GM21576 (cell line): ENCODE measurements at regions not wholly inside any gene's neighbourhood (a gene's known extent, or its start where the extent isn't known, plus 50 kb on each side); places are given as distances from the start of the nearest gene placed in this dataset.
"Not testable (repeated sequence)": the region's sequence is repeated elsewhere in the genome, so short reads cannot be mapped to it uniquely, and the experiment has no call there.

ENCODE experiments used
- ATAC-seq: cut with Tn5 transposase; IDR thresholded peaks from one replicate; pipeline ENCODE4 v1.9.1; 2021; ENCODE audit warnings: mild to moderate bottlenecking, moderate library complexity; ENCODE audit not compliant: unreplicated experiment

DNA sequence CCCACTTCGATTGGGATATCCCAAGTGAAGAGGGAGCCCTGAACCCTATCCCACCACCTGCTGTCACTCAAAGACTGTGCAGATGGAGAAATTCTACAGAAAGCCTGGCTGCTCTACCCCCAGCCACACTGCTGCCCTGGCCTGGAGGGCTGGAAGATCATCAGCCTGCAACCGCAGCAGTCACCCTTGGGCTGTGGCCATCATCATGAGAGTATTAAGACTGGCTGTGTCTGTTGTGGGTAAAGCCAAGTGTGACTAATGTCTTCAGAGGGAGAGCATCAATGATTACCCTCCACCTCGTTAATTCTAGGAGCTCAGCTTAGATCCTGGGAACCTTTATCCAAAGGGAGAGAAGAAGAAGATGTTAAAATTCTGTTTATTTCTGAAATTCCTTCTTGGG, 221.5 kb downstream of the TFCP2L1 start:
- no peak for ATAC-seq

DNA sequence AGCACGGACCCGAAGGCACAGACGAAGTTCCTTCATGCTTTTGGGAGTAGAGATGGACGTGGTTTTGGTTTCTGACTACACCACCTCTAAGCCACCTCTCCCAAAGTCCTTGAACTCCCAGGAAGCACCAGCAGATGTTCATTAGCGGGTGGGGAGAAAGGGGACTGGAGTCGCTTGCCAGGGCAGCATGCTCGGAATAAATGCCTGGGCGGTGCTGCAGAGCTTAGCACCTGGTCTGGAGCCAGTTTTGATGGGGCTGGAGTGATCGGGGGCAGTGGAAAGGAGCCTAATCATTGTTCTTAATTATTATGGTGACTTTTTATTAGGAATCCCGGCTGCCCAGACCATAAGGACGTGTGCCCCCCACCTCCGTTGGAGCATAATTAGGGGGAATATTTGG, 220.8 kb downstream of the TFCP2L1 start:
- ATAC-seq, result no peak

DNA sequence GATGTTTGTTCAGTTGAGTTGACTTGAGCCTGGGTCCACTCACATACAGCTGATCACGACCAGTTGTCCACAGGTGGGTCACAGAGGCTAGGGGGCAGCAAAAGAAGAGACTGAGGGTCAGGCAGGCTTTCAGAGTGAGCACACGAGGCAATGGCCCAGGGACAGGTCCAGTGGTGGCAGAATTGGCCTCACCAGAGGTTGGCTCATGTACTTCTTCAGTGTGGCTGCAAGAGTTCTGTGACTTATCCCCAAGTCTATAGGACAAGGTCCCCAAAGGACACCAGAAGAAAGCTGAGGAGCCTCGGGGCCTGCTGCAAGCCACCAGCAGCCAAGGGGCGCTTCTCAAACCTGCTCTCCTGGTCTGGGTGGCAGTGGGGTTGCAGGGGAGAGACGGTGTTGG, 219.8 kb downstream of the TFCP2L1 start:
- ATAC-seq, result no peak

DNA sequence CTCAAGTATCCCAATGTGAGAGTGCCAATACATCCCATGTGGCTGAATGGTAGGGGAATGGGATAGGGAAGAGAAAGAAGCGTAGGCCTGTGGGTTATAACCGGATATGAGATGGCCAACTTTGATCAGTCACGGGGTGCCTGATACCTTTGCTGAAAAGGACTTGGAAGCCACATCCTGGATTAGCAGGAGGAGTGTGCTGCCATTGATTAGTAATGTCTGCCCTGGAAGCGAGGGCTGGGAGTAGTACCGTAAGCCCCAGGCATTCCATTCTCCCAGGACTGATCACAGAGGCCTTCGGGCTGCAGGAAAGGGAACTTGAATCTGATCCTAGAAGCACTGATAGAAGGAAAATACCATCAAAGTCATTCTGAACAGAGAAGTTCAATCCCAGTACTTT, 218.5 kb downstream of the TFCP2L1 start:
- no peak for ATAC-seq

DNA sequence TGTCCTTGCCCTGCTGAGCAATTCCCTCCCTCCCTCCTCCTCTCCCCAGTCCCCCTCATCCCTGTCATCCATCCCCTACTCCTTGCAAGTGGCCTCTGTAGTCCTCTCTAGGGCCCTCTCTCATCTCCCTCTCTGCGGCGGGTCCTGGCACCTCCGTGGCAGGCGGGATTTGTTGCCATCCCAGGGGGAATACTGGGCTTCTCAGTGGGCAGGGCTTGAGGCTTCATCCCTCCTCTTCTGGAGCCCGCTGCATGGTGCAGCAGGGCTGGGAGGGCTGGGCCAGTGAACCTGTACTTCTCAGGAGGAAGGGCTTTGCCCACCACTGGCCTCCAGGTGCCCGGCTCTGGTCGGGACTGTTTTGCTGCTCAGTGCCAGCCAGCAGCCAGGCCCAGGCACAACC, 216.2 kb downstream of the TFCP2L1 start:
- ATAC-seq, result no peak

DNA sequence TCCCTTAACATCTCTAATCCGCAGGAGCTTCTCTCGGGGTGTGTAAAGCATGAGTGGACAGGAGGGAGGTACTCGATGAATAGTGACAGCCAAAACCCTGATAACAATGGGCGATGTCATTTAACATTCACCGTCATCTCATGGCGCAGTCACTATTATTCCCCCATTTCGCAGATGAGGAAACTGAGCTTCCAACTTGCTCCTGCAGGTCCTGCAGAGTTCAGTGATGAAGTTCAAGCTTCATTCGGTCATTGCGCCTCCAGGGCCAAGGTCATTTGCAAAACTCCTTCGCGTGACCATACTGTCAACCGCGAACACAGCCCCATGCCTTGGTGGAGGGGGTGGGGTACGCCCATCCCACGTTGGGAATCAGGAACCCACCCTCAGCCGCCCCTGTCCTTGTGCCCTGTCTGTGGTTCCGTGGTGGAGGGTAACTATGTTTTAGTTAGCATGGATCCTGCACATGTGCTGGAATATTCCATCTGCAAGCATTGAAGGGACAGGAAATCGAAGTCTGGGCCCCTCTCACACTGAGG, 215.5 kb downstream of the TFCP2L1 start:
- no peak for ATAC-seq

DNA sequence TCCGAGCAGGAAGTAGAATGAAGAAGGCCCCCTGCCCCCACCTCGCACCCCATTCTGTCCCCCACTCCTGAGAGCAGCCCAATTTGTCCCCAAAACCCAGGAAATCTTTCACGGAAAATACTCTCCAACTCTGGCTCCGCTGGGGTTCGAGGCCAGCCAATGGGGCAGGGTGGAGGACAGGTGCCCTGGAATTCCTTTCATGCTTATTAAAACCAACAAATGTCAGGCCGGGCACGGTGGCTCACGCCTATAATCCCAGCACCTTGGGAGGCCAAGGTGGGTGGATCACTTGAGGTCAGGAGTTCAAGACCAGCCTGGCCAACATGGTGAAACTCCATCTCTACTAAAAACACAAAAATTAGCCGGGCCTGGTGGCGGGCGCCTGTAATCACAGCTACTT, 214.9 kb downstream of the TFCP2L1 start:
- not testable (repeated sequence) for ATAC-seq

DNA sequence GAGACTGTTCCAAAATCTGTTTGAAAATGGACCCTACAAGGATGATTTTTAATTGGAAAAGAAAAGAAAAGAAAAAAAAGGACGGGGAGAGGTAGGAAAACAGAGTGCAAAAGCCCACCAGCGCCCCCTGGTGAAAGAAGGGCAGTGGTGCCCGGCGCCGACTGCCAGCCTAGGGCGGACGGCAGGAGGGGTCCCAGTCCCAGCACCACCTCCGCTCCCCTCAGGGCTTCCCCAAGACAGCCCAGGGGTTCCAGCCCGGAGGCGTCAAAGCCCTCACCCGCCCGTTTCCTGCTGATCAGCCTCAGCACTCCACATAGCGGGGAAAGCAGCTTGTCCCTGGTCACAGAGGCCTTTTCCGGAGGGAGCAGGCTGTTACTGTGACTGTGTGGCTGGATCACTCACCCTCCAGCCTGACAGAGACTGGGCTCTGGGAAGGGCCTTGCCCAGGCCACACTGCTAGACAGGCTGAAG, 213.9 kb downstream of the TFCP2L1 start:
- ATAC-seq, result peak; percentile 54

DNA sequence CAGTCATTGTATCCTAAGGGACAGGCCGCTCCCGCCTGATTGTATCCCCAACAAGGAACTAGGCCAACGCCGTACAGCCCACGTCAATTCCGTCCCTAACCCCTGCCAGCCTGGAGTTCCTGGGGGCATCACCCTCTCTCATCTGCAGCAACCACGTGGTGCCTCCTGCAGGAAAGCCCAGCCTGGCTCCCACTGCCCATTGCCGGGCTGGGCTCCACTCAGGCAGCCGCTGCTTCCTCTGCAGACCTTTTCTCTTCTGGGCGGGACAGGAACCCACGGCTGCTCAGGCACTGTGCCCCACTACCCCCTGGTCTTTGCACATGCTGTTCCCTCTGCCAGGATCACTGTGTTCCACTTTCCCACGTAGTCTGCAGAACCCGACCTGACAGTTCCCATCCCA, 212.2 kb downstream of the TFCP2L1 start:
- ATAC-seq, result no peak

DNA sequence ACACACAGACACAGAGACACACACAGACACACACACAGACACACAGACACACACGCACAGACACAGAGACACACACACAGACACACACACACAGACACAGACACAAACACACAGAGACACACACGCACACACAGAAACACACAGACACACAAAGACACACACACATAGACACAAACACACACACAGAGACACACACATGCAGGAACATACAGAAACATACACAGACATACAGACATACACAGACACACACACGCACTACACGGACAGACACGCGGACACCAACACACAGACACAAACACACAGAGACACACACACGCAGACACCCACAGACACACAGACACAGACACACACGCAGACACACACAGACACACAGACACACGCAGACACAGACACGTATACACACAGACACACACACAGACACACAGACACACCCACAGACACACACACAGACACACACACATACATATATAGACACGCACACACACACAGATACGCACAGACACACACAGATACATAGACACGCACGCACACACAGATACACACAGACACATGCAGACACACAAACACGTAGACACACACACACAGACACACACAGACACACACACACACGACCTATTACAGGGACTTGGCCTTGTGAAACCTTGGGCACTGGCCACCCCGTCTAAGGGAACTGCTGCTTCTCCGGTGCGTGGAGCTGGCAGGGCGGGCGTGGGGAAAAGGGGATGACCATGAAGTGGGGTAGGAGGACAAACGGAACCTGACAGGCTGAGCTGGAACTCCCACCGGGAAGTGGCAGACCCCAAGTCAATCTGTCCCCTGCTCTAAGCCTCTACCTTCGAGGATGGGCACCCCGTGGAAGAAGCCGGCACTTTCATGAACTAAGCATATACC, 211.4 kb downstream of the TFCP2L1 start:
- no peak for ATAC-seq

DNA sequence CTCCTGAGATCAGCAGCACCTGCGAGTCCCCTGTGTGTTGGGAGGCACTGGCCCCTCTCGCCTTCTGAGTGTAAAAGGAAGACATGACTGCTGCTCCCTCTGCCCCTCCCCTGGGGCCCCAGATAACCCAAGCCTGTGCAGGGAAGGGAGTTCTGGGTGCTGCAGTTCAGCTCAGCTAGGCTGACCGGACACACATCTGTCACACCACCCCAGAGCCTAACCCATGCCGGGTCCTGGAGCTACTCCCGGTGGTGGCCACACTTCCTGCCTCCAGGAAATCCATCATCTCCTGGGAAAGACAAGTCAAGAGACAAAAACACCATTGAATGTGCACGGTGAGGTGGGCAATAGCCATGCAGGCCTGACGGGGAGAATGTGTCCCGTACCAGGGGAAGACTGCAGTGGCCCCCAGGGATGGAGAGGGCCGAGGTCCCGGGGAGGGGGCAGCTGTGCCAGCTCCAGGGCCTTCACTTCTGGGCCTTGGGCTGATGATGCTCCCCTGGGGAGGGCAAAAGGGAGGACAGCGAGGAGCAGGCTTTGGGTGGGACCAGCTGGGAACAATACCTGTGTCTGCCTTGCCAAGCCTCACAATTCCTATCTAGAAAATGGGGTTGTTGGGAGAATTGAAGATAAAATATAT, 210.6 kb downstream of the TFCP2L1 start:
- no peak for ATAC-seq

DNA sequence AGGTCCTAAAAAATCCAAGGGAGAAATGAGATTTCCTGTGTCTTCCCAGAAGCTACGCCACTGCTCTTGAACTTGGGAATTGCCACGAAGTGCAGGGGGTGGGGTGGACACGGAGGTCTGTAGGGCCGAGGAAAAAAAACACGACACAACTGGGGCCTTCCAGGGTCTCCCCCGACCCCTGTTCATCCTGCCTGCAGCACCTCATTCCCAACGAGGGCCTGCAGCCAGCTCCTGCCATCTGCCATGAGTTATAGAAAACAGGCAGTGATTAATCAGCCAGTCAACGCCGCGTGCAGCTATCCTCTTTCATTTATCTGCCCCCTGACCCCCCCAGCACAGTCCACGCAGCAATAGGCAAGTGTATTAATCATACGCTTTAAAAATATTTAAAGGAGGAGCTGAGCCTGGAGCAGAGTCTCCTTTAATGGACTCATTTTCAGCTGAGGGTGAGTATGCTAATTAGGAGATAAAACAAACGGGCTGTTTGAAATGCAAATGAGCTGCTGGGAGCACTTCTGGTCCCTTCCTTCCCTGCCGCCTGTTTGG, 209.9 kb downstream of the TFCP2L1 start:
- no peak for ATAC-seq

DNA sequence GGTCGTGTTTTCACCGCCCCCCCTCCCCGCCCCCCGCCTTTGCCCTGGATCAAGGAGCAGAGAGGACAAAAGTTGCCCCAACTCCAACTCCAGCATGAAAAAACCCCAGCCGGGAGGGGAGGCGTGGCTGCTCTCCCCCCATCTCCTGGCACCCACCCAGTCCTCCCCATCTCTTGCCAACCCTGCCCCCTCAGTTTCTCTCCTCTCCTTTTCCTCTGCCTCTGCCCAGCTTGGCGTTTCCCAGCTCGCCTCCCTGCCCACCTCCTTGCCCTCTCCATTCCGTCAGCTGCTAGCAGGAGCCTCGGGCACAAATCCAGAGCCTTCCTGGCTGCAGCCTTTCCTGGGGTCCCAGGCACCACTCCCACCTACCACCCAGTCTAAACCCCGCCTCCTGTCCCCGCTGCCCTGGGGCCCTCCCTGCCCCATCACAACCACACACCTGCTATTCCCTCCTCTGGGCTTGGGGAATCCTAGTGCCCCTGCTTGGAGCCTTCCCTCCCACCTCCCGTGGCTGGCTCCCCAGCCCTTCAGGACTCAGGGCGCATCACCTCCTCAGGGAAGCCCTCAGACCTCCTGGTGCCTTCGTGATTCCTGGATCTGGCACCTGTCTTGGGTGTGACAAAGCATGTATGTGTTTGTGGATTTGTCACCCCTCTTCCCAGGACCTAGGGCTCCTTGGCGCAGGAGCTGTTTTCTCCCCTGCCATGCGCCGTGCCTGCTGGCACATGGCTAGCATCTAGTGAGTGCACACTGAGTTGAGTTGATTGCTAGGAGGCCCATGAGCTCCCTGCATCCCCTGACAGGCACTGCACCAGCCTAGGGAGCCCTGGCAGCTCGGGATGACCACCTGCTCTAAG, 209.1 kb downstream of the TFCP2L1 start:
- ATAC-seq, result no peak

DNA sequence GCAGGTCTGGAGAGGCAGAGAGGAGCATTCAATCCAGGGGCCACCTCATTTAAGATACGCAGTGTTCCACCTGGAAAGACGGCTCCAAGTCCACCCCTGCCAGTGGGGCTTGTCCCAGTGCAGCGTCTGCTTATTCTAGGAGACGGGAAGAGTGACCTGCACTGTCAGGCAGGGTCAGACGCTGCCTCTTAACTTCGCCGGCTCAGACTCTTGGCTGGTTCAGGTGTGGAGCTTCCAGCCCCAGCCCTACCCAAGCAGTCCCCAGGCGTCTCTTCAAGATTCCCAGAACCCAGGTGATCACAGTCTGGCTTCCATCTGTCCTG, 208.5 kb downstream of the TFCP2L1 start:
- ATAC-seq, result no peak

DNA sequence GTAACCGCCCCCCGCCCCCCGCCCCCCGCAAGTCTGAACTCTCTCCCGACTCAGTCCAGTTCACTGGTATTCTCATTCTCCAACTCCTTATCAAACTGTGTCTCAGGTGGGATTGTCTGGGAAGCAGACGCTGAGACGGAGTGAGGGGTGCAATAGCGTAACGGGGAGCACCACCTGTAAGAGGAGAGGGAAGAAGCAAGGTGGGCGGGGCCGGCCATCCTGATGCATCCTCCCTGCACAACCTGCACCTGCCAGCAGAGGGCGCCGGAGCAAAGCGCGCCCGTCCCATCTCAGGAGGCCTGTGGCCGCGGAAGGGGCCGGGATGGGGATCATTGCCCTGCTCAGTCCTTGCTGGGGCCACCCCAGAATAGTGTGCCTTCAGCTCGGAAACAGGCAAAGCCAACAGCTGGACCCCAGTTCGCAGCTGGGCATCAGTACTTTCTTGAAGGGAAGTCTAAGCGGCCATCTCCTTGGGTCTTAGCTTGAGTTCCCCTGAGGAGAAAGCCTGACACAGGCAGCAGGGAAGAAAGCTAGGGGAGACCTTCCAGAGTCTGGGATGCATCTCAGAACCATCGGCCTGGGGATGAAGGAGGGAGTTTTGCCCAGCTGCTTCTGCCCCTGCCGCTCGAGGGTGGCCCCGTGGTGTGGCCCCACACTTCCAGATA, 208.0 kb downstream of the TFCP2L1 start:
- peak; percentile 41 for ATAC-seq

DNA sequence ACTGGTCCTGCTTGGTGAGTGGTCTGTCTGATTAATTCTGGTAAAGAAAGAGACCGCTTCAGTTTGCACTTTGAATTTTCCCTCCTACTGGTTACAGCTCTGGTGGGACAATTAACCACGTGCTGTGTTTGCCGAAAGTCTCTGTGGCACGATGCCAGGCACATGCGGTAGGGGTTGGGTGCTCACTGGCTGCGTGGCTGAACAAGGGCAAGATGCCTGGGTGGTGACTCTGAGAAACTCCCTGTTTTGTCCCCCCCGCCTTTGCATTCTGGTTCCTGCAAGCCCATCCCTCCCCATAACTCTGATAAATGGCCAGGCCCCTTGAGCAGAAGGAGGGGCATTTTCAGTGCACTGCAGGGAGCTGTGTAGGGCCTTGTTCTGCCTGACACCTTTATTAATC, 206.1 kb downstream of the TFCP2L1 start:
- ATAC-seq, result no peak

DNA sequence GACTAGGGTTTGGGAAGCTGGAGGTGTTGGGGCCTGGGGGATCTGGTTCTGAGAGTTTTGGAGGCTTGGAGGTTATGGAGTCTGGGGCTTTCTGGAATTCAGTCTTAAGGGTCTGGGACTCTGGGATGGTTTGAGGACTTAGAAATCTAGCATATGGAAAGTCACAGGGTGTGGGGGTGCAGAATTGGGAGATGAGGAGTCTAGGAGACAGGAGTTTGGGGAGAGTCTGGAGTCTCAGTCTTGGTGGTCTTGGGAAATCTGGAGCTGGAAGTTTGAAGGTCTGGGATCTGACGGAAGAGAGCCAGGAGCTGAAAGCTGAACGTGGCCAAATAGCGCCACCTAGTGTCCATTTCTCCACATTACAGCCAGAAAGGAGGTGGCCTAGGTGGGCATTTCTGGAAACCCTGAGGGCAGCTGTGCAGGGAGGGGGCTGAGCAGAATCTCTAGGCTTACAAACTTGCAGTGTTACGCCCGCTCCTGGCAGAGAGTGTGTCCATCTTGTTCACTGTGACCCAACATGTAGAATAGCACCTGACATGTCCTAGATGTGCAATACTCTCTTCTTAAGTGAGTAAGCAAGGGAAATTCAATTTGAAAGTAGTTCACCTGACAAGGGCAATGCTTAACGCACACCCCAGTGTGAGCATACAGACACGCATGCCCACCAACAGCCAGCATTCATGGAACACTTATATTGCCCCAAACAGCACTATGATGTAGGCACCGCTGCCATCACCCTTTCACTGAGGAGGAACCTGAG, 204.8 kb downstream of the TFCP2L1 start:
- no peak for ATAC-seq

DNA sequence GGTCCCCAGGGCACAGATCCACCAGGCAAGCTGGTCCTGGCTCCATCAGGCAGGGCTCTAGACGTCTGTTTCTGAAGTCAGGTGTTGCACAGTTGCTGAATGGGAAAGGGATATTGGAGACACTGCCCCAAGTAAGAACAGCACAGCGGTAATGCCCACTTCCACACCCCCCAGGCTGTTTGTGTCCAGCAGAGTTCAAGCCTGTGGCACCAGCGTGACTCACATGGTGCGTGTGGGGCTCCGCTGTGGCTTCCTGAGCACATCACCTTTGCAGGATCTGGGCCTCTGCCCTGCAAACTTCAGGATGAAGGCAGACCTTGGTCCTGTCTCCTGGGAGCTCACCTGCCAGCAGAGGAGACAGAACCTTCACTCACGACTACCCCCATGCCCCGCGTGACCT, 203.3 kb downstream of the TFCP2L1 start:
- no peak for ATAC-seq

DNA sequence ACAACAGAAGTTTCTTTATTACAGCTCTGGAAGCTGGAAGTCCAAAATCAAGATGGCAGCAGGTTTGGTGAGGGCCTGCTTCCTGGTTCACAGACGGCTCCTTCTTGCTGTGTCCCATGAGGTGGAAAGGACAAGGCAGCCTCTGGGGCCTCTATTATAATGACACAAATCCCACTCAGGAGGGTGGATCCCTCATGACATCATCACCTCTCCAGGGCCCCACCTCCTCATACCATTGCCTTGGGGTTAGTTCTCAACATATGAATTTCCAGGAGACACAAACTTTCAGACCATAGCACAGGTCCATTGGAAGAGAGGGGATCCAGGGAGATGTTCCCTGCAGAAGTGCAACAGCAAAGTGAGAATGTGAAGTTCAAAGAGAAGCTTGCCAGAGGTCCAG, 202.8 kb downstream of the TFCP2L1 start:
- no peak for ATAC-seq
